Osteocyte (in vitro differentiated cells): ENCODE measurements at regions not wholly inside any gene's neighbourhood (a gene's known extent, or its start where the extent isn't known, plus 50 kb on each side); places are given as distances from the start of the nearest gene placed in this dataset.
"Not testable (repeated sequence)": the region's sequence is repeated elsewhere in the genome, so short reads cannot be mapped to it uniquely, and the experiment has no call there.

Source experiments
- DNase-seq: peaks from one replicate; pipeline ENCODE4 v3.0.0; 2021; ENCODE audit warnings: mixed read lengths; ENCODE audit not compliant: unreplicated experiment; ENCODE audit errors: extremely low spot score
- H3K27ac Mint-ChIP-seq: one replicate; pipeline ENCODE4 v1.8.0; 2021; ENCODE audit warnings: mild to moderate bottlenecking, mixed read lengths; ENCODE audit not compliant: unreplicated experiment
- H3K27me3 Mint-ChIP-seq: one replicate; pipeline ENCODE4 v1.8.0; 2021; ENCODE audit warnings: mixed read lengths; ENCODE audit not compliant: unreplicated experiment
- H3K36me3 Mint-ChIP-seq: one replicate; pipeline ENCODE4 v1.8.0; 2021; ENCODE audit warnings: mixed read lengths; ENCODE audit not compliant: unreplicated experiment
- H3K4me1 Mint-ChIP-seq: one replicate; pipeline ENCODE4 v1.8.0; 2021; ENCODE audit warnings: mixed read lengths; ENCODE audit not compliant: unreplicated experiment
- H3K4me3 Mint-ChIP-seq: one replicate; pipeline ENCODE4 v1.8.0; 2021; ENCODE audit warnings: mild to moderate bottlenecking, moderate library complexity, mixed read lengths; ENCODE audit not compliant: unreplicated experiment
- H3K9me3 Mint-ChIP-seq: one replicate; pipeline ENCODE4 v1.8.0; 2021; ENCODE audit warnings: mixed read lengths; ENCODE audit not compliant: unreplicated experiment
- CTCF ChIP-seq: fragments of 200-600 bp; sonication (generic); IDR thresholded peaks from 2 replicates; pipeline ENCODE4 v1.5.0; 2021; ENCODE audit warnings: antibody characterized with exemption, mild to moderate bottlenecking, moderate library complexity

GRCh38 chrX:129361576-129361975 is 161.7 kb downstream of the SMARCA1 start:
- Mint-ChIP-seq H3K27ac (no peak overlapping the region), H3K4me1 (no peaks in the 10 kb centered on the region), H3K9me3 (peaks cover 13% of the 10 kb centered on the region), H3K27me3 (no peaks in the 10 kb centered on the region), H3K4me3 (no peak overlapping the region), H3K36me3 (peaks cover 3% of the 10 kb centered on the region)
- no peak for DNase-seq
- TF ChIP-seq CTCF: no peak

- peak; percentile 58 for TF ChIP-seq CTCF
- Mint-ChIP-seq H3K27ac (no peak overlapping the region), H3K36me3 (peaks cover 3% of the 10 kb centered on the region), H3K27me3 (no peaks in the 10 kb centered on the region), H3K9me3 (peaks cover 10% of the 10 kb centered on the region), H3K4me1 (no peaks in the 10 kb centered on the region), H3K4me3 (no peak overlapping the region)
- DNase-seq: no peak
Measured at GRCh38 chrX:129360175-129360574, 163.1 kb downstream of the SMARCA1 start.

- no peak for TF ChIP-seq CTCF
- H3K36me3 Mint-ChIP-seq: peaks cover 3% of the 10 kb centered on the region
- no peak overlapping the region for H3K27ac Mint-ChIP-seq
- H3K27me3 Mint-ChIP-seq: no peaks in the 10 kb centered on the region
- no peak for DNase-seq
- no peak overlapping the region for H3K4me3 Mint-ChIP-seq
- H3K9me3 Mint-ChIP-seq: peaks cover 10% of the 10 kb centered on the region
- H3K4me1 Mint-ChIP-seq: no peaks in the 10 kb centered on the region
Measured at GRCh38 chrX:129359269-129359668, 164.0 kb downstream of the SMARCA1 start.

GRCh38 chrX:129357428-129357827 is 165.9 kb downstream of the SMARCA1 start:
- peaks cover 16% of the 10 kb centered on the region for H3K9me3 Mint-ChIP-seq
- H3K27ac Mint-ChIP-seq, H3K4me3 Mint-ChIP-seq, H3K4me1 Mint-ChIP-seq, H3K36me3 Mint-ChIP-seq, H3K27me3 Mint-ChIP-seq, DNase-seq: not testable (repeated sequence)

- no peak for DNase-seq
- Mint-ChIP-seq H3K4me3 (no peak overlapping the region), H3K36me3 (no peaks in the 10 kb centered on the region), H3K27me3 (no peaks in the 10 kb centered on the region), H3K27ac (no peak overlapping the region), H3K9me3 (peaks cover 29% of the 10 kb centered on the region), H3K4me1 (no peaks in the 10 kb centered on the region)
- TF ChIP-seq CTCF: no peak
Measured at GRCh38 chrX:129347291-129347690, 176.0 kb downstream of the SMARCA1 start.

GRCh38 chrX:129346574-129346973 is 176.7 kb downstream of the SMARCA1 start:
- DNase-seq: no peak
- Mint-ChIP-seq H3K27ac (no peak overlapping the region), H3K36me3 (no peaks in the 10 kb centered on the region), H3K4me1 (no peaks in the 10 kb centered on the region), H3K4me3 (no peak overlapping the region), H3K27me3 (no peaks in the 10 kb centered on the region), H3K9me3 (peaks cover 29% of the 10 kb centered on the region)
- no peak for TF ChIP-seq CTCF

- H3K27ac Mint-ChIP-seq, H3K36me3 Mint-ChIP-seq, DNase-seq, H3K27me3 Mint-ChIP-seq: not testable (repeated sequence)
- H3K4me3 Mint-ChIP-seq: peak overlapping the region; percentile 73
- H3K4me1 Mint-ChIP-seq: peaks cover 13% of the 10 kb centered on the region
- H3K9me3 Mint-ChIP-seq: peaks cover 17% of the 10 kb centered on the region
Measured at GRCh38 chrX:129337264-129337663, 186.0 kb downstream of the SMARCA1 start.
